Activated naive CD8-positive, alpha-beta T cell treated with anti-CD3 and anti-CD28 coated beads, Interleukin-2, amount 50 U/mL, for 24 hours (primary cell): ENCODE measurements at regions not wholly inside any gene's neighbourhood (a gene's known extent, or its start where the extent isn't known, plus 50 kb on each side); places are given as distances from the start of the nearest gene placed in this dataset.

Source experiments
- ATAC-seq: fragments of 150-1000 bp; cut with Tn5 transposase; one replicate; pipeline ENCODE4 v1.10.0; 2021
- DNase-seq: peaks from one replicate; pipeline ENCODE4 v3.0.0; 2021
- H3K27ac Mint-ChIP-seq: one replicate; pipeline ENCODE4 v1.8.0; 2021; ENCODE audit warnings: mild to moderate bottlenecking, mixed read lengths
- H3K27me3 Mint-ChIP-seq: one replicate; pipeline ENCODE4 v1.8.0; 2021; ENCODE audit warnings: mixed read lengths
- H3K36me3 Mint-ChIP-seq: one replicate; pipeline ENCODE4 v1.8.0; 2021; ENCODE audit warnings: low read depth, mixed read lengths
- H3K4me1 Mint-ChIP-seq: one replicate; pipeline ENCODE4 v1.8.0; 2021; ENCODE audit warnings: mixed read lengths
- H3K4me3 Mint-ChIP-seq: one replicate; pipeline ENCODE4 v1.8.0; 2021; ENCODE audit warnings: mild to moderate bottlenecking, moderate library complexity, mixed read lengths
- H3K9me3 Mint-ChIP-seq: one replicate; pipeline ENCODE4 v1.8.0; 2021; ENCODE audit warnings: mixed read lengths

DNA sequence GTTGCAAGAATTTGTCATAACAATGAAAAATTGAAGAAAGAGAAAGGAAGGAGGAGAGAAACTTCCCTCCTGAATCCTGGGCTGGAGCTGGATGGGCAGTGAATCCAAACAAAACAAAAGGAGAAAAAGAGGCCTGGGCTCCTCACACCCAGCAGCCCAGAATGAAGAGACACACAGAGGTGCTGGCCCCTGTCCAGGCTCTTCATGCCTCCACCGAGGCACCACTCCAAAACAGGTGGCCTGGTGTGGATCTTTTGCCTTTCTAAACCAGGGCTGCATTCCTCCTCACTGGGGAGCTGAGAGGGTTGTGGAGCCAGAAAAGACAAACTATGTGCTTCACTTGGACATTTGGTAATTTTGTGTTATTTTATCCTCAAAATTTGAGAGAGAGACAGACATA lies 76.0 kb downstream of the FAM124B start:
- DNase-seq = no peak
- no peaks in the 10 kb centered on the region for H3K36me3 Mint-ChIP-seq
- H3K9me3 Mint-ChIP-seq = no peaks in the 10 kb centered on the region
- H3K27me3 Mint-ChIP-seq = peaks cover 20% of the 10 kb centered on the region
- no peak overlapping the region for H3K4me3 Mint-ChIP-seq
- no peaks in the 10 kb centered on the region for H3K4me1 Mint-ChIP-seq
- ATAC-seq = no peak
- H3K27ac Mint-ChIP-seq = no peak overlapping the region

DNA sequence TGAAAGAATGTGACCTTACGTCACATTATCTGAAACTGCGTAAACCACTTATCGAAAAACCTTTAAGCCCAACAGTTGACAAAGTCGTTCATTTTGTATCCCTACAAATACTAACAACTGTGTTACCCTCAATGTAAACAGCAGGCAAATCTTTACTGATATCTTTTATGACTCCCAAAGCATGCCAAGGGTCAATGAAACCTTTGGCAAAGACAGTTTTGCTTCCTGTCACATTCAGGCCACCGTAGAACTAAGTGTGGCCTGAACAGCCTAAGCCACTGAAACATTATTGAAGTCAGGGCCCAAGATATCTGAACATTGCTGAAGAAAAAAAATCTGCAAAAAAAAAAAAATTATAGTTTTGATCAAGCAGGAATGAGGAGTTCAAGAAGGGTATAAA lies 77.3 kb downstream of the FAM124B start:
- Mint-ChIP-seq H3K9me3 (no peaks in the 10 kb centered on the region), H3K36me3 (no peaks in the 10 kb centered on the region), H3K27me3 (peaks cover 29% of the 10 kb centered on the region), H3K27ac (no peak overlapping the region), H3K4me3 (no peak overlapping the region), H3K4me1 (no peaks in the 10 kb centered on the region)
- ATAC-seq (no peak), DNase-seq (no peak)

DNA sequence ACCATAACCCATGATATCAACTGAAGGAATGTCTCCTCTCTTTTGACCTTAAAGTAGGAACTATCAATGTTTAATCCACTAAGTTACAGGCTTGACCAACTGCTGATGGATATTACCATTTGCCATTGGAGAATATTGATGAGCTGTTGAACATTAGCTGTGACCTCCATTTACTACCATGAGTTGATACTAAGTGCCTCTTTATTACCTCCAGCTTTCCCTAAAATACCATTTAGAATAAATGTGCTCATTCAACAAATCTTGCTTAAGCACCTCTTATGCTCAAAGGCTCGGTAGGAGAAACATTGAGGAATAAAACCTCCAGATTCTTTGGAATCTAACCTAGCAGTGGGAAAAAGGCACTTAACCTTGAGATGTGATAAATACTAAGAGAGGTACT lies 81.2 kb downstream of the FAM124B start:
- Mint-ChIP-seq H3K27me3 (peaks cover 31% of the 10 kb centered on the region), H3K27ac (no peak overlapping the region), H3K4me1 (no peaks in the 10 kb centered on the region), H3K4me3 (no peak overlapping the region), H3K9me3 (no peaks in the 10 kb centered on the region), H3K36me3 (no peaks in the 10 kb centered on the region)
- no peak for ATAC-seq
- DNase-seq = no peak

DNA sequence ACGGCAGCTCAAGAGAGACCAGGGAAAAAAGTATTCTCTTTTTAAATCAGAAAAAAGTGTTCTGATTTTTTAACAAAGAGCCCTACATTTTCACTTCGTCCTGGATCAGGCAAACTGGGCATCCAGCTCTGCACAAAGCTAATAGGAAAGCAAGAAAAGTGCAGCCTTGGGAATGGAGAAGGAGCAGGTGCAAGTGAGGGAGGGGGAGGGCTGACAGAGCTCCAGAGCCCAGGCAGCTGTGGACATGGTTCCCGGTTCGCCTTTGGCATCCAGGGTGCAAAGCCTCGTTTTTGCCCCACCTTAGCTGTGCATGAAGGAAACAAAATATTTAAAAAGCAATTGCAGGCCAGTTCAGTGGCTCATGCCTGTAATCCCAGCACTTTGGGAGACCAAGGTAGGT lies 82.2 kb downstream of the FAM124B start:
- no peak for DNase-seq
- H3K4me3 Mint-ChIP-seq = no peak overlapping the region
- no peaks in the 10 kb centered on the region for H3K4me1 Mint-ChIP-seq
- H3K27ac Mint-ChIP-seq = no peak overlapping the region
- H3K9me3 Mint-ChIP-seq = no peaks in the 10 kb centered on the region
- H3K36me3 Mint-ChIP-seq = no peaks in the 10 kb centered on the region
- no peak for ATAC-seq
- H3K27me3 Mint-ChIP-seq = peaks cover 31% of the 10 kb centered on the region

DNA sequence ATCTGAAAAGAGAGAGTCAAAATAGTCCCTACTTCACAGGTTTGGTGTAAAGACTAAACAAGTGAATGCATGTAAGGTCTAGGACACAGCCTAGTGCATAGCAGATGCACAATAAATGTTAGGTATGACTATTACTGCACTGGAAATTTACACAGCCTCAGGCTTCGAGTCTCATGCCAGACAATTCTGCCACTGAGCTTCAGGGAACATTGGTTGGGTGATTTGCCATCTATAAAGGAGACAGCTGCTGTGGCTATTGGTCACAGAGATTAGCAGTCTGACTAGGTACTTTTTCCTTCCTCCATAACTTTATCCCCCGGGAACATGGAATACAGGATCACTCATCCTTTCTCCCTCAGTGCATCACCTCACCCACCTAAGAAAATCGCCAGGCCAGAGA lies 89.2 kb downstream of the FAM124B start:
- no peaks in the 10 kb centered on the region for H3K36me3 Mint-ChIP-seq
- peaks cover 28% of the 10 kb centered on the region for H3K27me3 Mint-ChIP-seq
- no peaks in the 10 kb centered on the region for H3K9me3 Mint-ChIP-seq
- DNase-seq (no peak), ATAC-seq (no peak)
- peaks cover 12% of the 10 kb centered on the region for H3K4me1 Mint-ChIP-seq
- H3K4me3 Mint-ChIP-seq = no peak overlapping the region
- H3K27ac Mint-ChIP-seq = no peak overlapping the region

DNA sequence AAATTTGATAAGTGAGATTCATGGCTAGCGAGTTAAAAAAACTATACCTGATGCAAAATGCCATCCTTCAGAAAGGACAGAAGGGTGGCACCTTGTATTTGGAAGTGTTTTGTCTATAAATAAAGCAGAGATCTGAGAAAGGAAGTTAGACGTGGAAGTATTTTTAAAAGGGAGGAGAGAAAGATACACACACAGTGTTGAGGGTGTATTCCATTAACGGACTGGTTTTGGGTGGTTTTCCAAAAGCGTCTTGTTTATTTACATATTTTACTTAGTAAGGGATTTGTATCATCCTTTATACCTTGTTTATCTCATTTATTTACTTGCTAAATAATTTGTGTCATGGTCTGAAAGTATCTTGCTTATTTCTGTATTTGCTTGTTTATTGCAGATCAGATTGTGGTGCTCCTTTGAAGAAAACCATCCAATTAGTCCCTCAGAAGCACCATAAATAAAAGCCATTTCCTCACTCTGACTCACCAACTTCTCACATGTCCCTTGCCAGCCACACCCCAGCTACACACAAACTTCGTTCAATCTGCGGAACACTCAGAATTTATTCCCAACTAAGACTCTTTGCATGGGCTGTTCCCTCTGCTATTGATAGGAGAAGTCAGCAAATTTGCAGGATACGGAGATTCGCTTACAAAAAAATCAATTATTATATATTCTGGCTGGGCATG lies 90.8 kb downstream of the FAM124B start:
- ATAC-seq = no peak

DNA sequence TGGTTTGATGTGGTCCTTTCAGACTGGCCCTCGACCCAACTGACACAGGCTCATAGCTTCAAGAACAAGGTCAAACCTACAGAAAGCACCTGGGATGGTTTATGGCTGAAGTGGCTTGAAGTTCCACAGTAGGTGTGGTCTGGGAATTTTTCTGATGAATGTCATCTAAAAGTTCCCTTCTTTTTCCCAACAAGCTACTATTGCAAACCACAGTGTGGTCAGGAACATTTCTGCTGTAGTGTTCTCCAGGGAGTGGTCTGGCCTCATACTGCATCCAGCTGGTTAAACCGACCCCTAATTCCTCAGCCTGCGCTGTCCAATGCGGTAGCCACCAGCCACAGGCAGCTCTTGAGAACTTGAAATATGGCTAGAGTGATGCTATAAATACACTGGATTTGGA lies 92.7 kb downstream of the FAM124B start:
- ATAC-seq (no peak), DNase-seq (no peak)
- H3K4me1 Mint-ChIP-seq = peaks cover 12% of the 10 kb centered on the region
- H3K9me3 Mint-ChIP-seq = no peaks in the 10 kb centered on the region
- H3K36me3 Mint-ChIP-seq = no peaks in the 10 kb centered on the region
- H3K27ac Mint-ChIP-seq = no peak overlapping the region
- no peak overlapping the region for H3K4me3 Mint-ChIP-seq
- H3K27me3 Mint-ChIP-seq = peaks cover 18% of the 10 kb centered on the region

More for the DNA sequence above, 90.8 kb downstream of the FAM124B start:
- Mint-ChIP-seq H3K36me3 (no peaks in the 10 kb centered on the region), H3K27me3 (peaks cover 19% of the 10 kb centered on the region), H3K4me3 (no peak overlapping the region), H3K9me3 (no peaks in the 10 kb centered on the region), H3K4me1 (peaks cover 12% of the 10 kb centered on the region), H3K27ac (no peak overlapping the region)
- no peak for DNase-seq

DNA sequence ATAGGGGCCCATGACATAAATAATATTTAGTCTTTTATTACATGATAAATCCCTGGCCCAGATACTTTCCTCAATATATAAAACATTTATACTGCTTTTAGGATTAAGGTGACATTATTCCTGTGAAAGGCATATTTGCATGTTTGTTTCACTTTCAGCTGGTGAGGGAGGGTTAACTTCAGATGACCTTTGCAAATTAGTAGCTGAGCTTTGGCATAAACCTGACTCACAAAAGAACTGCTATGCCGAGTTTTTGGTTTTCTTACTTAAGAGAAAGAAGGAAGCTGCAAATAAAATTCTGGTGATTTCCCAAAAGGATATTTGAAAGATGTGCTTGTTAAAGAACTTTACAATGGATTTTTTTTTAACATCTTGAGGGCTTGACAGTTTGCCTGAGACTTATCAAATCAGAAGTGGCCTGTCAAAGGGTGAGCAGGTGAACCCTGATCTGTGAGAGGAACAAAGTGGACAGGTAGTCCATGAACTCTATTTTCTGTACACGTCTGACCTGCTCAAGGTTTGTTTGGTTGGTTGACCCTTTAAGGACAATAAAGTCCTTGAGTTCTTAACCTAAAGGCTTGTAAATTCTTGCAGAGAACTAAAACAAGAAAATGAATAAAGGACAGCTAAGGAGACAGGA lies 93.5 kb downstream of the FAM124B start:
- Mint-ChIP-seq H3K4me3 (no peak overlapping the region), H3K27me3 (peaks cover 18% of the 10 kb centered on the region), H3K27ac (no peak overlapping the region), H3K4me1 (peaks cover 12% of the 10 kb centered on the region), H3K36me3 (no peaks in the 10 kb centered on the region), H3K9me3 (no peaks in the 10 kb centered on the region)
- ATAC-seq (peak; percentile 72), DNase-seq (no peak)

DNA sequence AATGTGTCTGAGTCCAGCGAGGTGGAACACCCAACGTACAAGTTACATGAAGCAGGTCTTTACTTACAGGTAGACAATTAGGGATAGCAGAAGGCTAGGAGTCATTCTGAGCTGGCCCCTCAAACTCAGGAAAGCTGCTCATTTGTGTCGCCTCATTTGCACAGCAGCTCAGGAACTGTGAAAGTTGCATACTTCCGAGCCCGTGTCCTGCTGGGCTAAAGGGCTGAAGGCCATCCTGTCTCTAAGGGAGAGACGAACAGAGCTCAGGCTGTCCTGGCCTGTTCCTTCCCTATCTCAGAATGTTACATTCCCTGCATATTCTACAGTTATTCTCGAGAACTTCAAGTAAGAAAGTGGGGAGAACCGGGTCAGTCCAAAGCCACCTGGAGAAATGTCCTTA lies 99.0 kb downstream of the FAM124B start:
- Mint-ChIP-seq H3K9me3 (no peaks in the 10 kb centered on the region), H3K36me3 (no peaks in the 10 kb centered on the region), H3K27ac (no peak overlapping the region), H3K4me3 (no peak overlapping the region), H3K4me1 (peaks cover under 1% of the 10 kb centered on the region), H3K27me3 (peaks cover 5% of the 10 kb centered on the region)
- DNase-seq = no peak
- no peak for ATAC-seq

DNA sequence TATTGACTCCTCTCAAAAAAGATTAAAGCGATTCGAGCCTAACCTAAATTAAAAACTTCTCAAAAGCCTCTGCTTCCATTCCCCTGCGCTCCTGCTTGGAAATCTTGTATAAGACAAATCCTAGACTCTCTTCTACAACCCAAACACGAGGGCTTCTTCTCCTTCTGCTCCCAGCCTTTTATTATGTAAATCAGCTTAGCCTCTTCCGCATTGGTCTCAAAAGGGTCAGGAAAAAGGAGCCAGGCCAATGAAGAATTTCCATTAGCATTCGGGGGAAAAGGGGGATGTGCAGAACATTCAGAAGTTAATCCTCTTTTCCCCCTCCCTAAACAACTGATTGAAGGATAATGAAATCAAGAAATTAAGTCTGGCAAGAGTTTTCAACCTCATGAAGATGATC lies 107.9 kb downstream of the FAM124B start:
- peaks cover 34% of the 10 kb centered on the region for H3K27me3 Mint-ChIP-seq
- ATAC-seq (no peak), DNase-seq (no peak)
- H3K9me3 Mint-ChIP-seq = peaks cover 10% of the 10 kb centered on the region
- no peaks in the 10 kb centered on the region for H3K36me3 Mint-ChIP-seq
- no peak overlapping the region for H3K4me3 Mint-ChIP-seq
- no peak overlapping the region for H3K27ac Mint-ChIP-seq
- H3K4me1 Mint-ChIP-seq = no peaks in the 10 kb centered on the region

DNA sequence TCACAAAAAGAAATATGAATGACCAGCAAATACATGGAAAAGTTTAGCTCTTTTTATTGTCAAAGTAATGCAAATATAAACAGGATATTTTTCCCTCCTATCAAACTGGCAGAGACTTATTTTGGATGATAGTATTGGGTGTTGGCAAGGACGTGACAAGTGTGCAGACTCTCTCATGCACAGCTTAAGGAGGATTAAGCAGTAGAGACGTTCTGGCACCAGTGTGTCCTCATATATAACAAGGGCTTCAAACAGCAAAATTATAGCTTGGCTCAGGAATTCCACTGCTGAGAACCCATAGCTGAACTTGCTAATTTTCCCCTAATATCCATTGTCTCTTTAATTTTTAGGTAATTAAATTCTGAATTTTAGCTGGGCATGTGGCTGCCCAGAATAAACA lies 114.4 kb downstream of the FAM124B start:
- ATAC-seq = no peak
- Mint-ChIP-seq H3K4me3 (no peak overlapping the region), H3K36me3 (no peaks in the 10 kb centered on the region), H3K27ac (no peak overlapping the region), H3K4me1 (no peaks in the 10 kb centered on the region), H3K27me3 (peaks cover 45% of the 10 kb centered on the region), H3K9me3 (no peaks in the 10 kb centered on the region)
- no peak for DNase-seq

DNA sequence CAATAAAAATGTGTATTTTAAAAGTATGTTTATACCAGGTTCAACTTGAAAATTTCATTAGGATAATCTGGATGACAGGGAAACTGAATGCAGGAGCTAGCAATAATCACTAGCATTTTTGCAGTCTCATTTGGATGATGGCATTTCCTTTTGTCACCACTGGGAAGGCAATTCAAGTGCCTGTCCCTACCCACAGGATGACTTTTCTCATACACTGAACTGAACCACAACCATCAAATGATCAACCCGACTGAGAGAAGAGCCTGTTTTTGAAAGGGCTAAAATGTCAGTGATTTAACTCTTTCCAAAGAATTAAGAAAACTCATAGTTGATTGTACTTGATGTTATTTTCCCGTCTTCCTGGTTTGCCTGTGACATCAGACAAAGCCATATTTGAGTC lies 115.0 kb downstream of the FAM124B start:
- H3K27me3 Mint-ChIP-seq = peaks cover 46% of the 10 kb centered on the region
- H3K4me3 Mint-ChIP-seq = no peak overlapping the region
- peak; percentile 57 for ATAC-seq

DNA sequence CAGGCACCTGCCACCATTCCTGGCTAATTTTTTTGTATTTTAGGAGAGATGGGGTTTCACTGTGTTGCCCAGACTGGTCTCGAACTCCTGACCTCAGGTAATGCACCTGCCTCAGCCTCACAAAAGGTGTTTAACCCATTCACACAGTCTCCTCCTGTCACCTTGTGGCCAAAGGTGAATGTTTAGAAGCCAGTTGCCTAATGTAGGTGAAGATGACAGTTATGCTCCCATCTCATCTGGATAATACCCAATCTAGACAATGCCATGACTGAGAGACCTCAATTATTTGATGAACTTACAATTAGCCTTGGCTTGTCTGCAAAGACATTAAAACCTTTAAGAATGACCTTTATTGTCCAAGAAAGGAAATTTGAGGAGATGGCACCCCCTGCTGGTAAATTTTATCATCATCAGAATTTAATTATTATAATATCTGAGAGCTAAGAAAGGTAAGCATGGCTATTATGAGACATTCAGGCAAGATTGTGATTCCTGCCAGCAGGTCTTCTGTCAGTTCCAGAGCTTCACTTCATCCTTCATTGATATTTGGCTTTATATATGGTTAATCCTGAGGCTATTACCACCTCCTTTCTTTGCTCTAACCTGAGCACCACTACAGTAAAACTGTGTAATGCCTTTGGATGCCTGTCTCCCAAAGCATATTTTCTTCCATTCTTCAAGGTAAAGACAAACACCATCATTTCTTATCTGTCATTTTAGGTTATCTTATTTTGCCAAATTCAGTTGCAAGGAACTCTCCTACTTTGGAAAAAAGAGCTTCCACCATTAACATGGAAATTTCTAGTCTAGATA lies 117.6 kb downstream of the FAM124B start:
- H3K4me1 Mint-ChIP-seq = no peaks in the 10 kb centered on the region
- DNase-seq (no peak), ATAC-seq (no peak)
- no peak overlapping the region for H3K4me3 Mint-ChIP-seq
- no peak overlapping the region for H3K27ac Mint-ChIP-seq
- H3K9me3 Mint-ChIP-seq = no peaks in the 10 kb centered on the region
- peaks cover 28% of the 10 kb centered on the region for H3K27me3 Mint-ChIP-seq
- H3K36me3 Mint-ChIP-seq = no peaks in the 10 kb centered on the region

More for the DNA sequence above, 115.0 kb downstream of the FAM124B start:
- H3K4me1 Mint-ChIP-seq = no peaks in the 10 kb centered on the region
- no peaks in the 10 kb centered on the region for H3K9me3 Mint-ChIP-seq
- H3K36me3 Mint-ChIP-seq = no peaks in the 10 kb centered on the region
- DNase-seq = no peak
- no peak overlapping the region for H3K27ac Mint-ChIP-seq

DNA sequence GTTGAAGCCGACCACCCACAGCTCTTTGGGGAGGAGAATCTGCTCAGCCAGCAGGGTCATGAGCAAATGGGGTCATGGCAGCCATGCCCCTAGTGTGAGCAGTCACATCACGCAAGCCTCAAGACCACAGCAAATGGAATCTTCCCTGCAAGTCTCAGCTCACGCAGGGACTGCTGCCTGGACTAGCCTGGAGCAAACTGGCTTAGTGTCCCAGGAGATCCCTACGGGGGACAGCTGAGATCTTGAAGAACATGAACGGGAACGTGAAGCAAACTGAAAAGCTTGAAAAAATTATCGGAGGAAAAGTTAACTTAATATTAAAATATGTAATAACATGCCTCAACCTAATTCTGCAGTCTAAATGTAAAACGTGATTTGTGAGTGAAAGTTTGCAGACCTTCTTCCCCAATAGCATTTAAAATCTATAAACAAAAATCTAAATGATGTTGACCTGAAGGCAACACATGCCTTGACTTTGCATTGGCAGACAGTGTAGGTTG lies 118.4 kb downstream of the FAM124B start:
- no peaks in the 10 kb centered on the region for H3K36me3 Mint-ChIP-seq
- no peaks in the 10 kb centered on the region for H3K4me1 Mint-ChIP-seq
- no peaks in the 10 kb centered on the region for H3K9me3 Mint-ChIP-seq
- peaks cover 27% of the 10 kb centered on the region for H3K27me3 Mint-ChIP-seq
- no peak overlapping the region for H3K4me3 Mint-ChIP-seq
- DNase-seq (no peak), ATAC-seq (no peak)
- H3K27ac Mint-ChIP-seq = no peak overlapping the region

DNA sequence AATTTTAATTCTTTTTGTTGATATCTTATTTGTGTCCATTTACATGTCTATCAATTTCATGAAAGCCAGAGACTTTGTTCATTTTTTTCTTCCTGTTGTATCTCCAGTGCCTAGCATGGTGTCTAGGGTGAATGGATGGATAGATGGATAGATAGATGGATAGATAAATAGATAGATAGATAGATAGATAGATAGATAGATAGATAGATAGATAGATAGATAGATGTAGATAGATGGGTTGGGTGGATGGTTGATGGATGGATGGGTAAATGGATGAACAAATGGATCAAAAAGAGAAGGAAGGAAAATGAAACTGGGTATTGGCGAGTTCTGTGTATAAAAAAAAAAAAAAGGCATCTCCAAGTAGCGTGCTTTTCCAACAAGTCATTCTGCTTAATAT lies 120.5 kb downstream of the FAM124B start:
- H3K4me3 Mint-ChIP-seq = no peak overlapping the region
- H3K9me3 Mint-ChIP-seq = no peaks in the 10 kb centered on the region
- H3K36me3 Mint-ChIP-seq = no peaks in the 10 kb centered on the region
- H3K4me1 Mint-ChIP-seq = no peaks in the 10 kb centered on the region
- H3K27ac Mint-ChIP-seq = no peak overlapping the region
- H3K27me3 Mint-ChIP-seq = peaks cover 24% of the 10 kb centered on the region
- ATAC-seq (no peak), DNase-seq (no peak)
